ENCODE measurements at regions not wholly inside any gene's neighbourhood (a gene's known extent, or its start where the extent isn't known, plus 50 kb on each side); places are given as distances from the start of the nearest gene placed in this dataset.

DNA sequence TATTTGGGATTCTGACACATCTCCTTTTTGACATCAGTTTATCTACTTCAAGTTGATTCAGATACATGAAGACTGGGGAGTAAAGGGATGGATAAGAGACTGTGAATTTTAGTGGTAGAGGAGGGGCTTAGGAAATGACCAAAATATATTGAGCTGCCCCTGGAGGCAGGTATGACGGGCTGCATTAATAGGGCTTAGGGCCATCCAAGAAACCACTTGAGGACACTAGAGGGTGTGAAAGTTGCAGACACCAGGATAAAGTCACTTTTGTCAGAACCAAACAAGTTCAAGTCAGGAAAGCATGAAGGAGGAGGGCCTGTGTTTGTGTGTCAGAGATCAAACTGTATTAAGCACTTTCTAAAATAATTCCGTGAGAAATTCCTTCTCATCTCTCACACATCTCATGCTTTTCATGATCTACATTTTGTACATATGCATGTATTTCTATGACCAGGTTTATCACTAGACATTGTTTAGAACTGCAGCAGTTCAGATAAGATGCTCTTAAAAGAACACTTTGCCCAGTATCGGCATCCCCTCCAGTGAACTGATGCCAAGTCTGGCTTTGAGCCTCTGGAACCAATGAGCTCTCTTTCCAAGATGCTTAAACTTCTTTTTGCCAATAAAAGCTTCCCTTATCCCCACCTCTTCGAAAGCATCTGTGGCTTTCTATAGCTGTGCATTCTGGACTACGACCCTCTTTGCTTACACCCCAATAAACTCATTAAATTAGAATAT lies 136.9 kb downstream of the SLC38A1 start:
- no peak for DNase-seq (ENCODE audit: low read depth in 2 of 2)

DNA sequence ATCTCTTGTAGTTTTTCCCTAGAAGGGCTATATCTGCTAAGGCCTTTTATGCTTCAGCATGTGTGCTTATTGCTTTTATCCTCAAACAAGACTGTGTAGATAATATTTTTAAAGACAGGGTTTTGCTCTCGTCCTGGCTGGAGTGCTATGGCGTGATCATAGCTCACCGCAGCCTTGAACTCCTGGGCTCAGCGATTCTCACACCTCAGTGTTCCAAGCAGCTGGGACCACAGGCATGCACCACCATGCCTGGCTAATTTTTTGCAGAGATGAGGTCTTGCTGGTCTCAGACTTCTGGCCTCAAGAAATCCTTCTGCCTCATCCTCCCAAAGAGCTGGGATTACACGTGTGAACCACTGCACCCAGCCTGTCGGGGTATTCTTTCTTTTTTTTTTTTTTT lies 137.3 kb upstream of the SCAF11 start:
- no peak for DNase-seq (ENCODE audit: low read depth in 2 of 2)

GRCh38 chr12:46126050-46126727 lies 135.8 kb upstream of the SCAF11 start:
- no peak for DNase-seq (ENCODE audit: low read depth in 2 of 2)

GRCh38 chr12:46124848-46125619 lies 134.7 kb upstream of the SCAF11 start:
- peak; percentile 6 to 38 for DNase-seq (ENCODE audit: low read depth in 2 of 2)

DNA sequence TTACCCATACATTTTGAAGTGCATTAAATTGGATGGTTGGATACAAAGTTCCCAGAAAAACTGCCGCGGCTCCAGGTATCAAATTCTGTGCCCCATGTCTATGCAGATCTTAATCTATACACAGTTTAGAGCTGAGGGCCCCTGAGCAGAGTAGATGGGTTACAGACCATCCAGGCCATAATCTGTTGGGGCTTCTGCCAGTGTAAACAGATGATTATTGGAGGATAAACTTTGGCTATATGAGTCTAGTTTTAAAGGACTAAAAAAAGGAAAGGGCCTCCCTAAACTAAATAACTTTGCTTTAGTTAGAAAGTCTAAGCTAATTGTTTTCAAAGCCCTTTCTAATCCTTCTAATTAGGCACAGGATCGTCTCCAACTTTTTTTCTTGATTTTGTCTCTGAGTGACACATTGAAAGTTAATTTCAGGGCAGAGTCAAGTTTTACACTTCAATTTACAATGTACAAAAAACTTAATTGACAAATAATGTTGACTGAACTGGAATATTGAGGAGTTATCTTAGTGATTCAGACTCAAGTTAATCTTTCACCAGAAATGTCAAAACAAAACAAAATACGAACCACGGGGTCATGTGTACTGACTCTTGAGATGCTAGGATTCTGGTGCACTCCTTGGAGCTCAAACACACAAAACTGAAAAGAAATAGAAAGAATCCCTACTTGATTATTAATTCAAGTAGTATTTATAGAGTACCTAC lies 133.9 kb upstream of the SCAF11 start:
- no peak for DNase-seq (ENCODE audit: low read depth in 2 of 2)

DNA sequence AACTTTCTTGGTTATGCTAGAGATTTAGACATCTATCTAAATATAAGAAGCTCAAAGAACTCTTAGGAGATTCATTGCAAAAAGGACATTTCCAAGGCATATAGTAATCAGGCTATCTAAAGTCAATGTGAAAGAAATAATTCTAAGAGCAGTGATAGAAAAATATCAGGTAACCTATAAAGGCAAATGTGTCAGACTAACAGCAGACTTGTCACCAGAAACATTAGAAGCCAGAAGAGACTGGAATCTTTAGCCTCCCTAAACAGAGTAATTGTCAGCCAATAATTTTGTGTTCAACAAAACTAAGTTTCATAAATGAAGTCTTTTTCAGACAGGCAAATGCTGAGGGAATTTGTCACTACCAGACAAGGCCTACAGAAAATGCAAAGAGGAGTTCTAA lies 122.0 kb upstream of the SCAF11 start:
- DNase-seq (ENCODE audit: low read depth in 2 of 2): no peak

GRCh38 chr12:46111715-46112114 lies 121.3 kb upstream of the SCAF11 start:
- DNase-seq (ENCODE audit: low read depth in 2 of 2): no peak

- no peak for DNase-seq (ENCODE audit: low read depth in 2 of 2)
Measured at GRCh38 chr12:46110928-46111699, 120.7 kb upstream of the SCAF11 start.

- no peak for DNase-seq (ENCODE audit: low read depth in 2 of 2)
Measured at GRCh38 chr12:46110223-46110611, 119.8 kb upstream of the SCAF11 start.

- DNase-seq (ENCODE audit: low read depth in 2 of 2): no peak
Measured at GRCh38 chr12:46109343-46110222, 119.2 kb upstream of the SCAF11 start.

DNA sequence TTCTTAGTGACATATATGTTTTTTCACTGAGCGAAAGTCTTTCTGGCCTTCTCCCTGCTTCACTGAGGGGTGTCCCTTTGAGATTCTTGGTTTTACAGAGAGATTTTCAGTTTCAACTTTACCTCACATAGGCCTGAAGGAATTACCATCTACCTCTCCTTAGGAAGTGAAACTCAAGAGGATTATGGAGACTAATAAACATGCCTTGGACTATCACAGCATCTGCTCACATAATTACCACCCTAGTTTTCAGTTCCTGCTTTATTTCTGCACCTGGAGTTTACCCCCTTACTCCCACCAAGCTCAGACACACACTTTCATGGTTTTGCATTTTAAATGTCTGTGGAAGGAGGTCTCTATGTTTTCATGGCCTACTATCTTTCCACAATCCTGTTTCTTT lies 118.3 kb upstream of the SCAF11 start:
- DNase-seq (ENCODE audit: low read depth in 2 of 2): no peak

DNA sequence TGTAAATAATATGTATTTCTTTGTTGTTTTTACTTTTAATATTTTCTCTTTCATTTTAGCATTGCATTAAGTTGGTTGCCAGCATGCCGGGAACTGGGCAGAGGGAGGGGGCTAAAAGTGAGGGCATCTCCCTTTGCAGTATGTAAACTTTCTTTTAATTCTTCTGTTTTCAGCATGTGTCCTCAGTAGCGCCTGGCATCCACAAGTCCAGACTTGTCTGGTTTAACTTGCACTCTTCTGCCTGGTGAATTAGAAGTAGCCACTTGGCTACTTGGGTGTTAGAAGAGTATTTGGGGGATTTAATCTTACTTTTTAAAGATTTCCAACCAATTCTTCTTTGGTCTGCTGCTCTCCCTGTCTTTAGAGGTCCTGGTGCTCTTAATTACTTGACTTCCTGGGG lies 117.2 kb upstream of the SCAF11 start:
- DNase-seq (ENCODE audit: low read depth in 2 of 2): no peak

- no peak for DNase-seq (ENCODE audit: low read depth in 2 of 2)
Measured at GRCh38 chr12:46105735-46106134, 115.4 kb upstream of the SCAF11 start.

DNA sequence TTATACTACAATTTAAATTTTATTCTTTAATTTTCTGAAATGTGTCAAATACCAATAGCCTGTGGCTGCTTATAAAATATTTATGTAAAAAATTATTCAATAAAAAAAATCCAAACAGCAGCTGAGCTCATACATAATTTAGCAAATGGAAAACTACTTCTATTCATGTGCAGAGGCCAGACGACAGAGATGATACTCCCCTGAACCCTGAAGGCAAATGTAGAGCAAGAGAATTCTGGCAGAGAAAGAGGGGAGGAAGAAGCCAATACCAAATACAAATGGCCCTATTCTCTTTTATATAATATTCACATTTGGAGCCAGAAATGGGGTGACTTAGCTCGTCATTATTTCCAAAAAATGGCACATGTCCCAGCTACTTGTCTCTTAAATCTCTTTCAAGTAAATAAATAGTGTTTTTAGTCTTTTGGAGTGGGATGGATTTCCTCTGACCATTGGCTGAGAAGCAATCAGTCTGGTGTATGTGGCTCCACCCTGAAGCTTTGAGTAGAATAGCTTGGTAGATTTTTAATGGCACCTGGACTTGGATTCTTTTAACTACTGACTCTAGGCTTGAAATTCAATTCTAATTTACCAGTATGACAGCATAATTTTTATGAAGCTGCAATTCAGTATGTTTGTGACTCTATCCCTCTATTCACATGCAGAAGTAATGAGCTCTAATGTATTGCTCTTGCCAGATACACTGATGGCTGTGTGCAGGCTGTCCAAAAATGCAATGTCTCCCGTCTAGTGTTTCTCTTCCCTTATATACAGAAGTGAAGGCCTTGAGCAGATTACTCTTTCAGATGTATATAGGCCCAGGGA lies 113.4 kb upstream of the SCAF11 start:
- DNase-seq (ENCODE audit: low read depth in 2 of 2): no peak

DNA sequence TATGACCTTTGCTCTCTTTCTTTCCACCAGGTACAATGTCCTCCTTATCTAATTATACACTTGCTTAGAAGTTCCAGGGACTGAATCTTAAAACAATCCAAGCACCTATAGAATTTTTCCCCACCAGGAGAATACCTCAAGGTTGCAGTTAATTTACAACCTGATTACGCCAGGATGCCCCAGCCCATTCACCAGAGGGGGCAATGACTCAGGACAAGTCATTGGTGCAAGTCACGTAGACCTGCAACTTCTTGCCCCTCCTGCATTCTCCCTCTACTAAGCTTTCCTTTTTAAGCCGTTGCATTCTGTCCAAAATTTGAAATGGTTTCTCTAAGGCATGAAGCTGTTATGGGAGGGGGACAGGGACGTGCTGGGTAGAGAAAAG lies 111.1 kb upstream of the SCAF11 start:
- DNase-seq (ENCODE audit: low read depth in 2 of 2): no peak

DNA sequence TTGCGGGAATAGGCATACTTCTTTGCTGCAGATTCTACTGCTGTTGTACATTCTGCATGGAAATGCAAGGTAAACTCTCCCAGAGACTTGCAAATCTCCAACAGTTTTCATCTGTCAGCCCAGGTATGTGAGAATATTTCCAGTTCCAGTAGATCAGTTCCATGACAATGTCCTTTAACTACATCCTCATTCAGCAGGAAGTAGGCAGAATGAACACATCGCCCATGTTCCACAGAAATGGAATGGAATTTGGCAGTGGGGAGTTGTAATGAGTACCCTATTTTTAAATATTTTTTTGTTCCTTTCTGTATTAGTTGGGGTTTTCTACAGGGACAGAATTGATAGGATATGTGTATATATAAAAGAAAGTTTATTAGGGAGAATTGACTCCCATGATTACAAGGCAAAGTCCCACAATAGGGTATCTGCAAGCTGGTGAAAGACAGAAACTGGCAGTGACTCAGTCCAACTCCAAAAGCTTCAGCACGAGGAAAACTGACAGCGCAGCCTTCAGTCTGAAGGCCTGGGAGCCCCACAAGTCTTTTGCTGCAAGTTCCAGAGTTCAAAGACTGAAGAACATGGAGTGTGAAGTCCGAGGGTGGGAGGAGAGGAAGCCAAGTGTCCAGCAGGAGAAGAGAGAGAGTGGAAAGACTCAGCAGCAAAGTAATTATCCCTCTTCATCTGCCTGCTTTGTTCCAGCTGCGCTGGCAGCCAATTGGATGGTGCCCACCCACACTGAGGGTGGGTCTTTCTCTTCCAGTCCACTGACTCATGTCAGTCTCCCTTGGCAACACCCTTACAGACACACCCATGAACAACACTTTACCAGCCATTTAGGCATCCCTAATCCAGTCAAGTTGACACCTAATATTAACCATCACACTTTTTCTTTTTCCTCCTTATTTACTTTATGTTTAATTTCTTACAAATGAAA lies 110.4 kb upstream of the SCAF11 start:
- DNase-seq (ENCODE audit: low read depth in 2 of 2): no peak

DNA sequence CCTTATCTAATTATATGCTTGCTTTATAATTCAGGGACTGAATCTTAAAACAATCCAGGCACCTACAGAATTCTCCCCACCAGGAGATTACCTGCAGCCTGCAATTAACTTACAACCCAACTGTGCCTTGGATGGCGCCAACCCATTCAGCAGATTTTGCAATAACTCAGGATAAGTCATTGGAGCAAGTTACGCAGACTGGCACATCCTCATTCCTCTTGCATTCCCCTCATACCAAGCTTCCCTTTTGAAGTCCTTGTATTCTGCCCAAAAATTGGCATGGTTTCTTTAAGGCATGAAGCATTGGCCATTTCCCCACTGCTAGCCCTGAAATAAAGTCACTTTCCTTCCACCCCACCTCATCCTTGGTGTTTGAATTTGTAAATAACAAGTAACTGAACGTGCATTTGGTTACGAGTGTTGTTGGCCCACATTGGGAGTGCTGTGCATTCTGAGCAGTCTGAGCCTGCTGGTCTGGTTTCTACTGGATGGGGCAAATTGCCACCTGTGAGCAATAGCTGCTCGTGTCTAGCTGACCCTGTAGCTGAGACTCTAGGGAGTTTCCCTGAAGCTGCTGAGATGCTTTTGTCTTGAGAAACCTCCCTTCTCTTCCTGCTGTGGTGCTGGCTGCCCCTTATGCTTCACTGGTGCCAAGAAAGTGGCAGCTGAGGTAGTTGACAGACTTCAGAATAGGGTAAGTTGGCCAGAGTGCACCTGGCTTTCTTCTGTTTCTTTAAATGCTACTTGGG lies 99.2 kb upstream of the SCAF11 start:
- DNase-seq (ENCODE audit: low read depth in 2 of 2): no peak
